ENCODE measurements at regions not wholly inside any gene's neighbourhood (a gene's known extent, or its start where the extent isn't known, plus 50 kb on each side); places are given as distances from the start of the nearest gene placed in this dataset.

DNA sequence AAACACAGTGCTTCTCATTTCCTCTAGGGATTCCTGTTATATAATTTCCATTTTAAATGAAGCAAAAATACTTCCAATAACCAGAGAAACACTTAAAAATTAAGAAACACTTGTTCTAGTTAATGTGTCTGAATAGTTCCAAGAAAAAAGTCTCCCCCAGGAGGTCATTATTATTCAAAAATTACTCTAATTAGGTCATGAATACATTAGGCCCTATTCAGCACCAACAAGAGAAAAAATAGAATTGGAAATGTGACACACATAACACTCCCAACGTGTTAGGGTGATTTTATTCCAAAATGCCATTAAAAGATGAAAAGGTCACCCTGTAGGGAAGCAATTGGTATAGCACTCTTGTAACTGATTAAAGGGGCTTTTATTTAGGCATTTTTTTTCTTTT, 382.1 kb downstream of the TUSC7 start:
- no peak for DNase-seq

GRCh38 chr3:117096549-117096948, 387.0 kb downstream of the TUSC7 start:
- DNase-seq, result no peak

DNA sequence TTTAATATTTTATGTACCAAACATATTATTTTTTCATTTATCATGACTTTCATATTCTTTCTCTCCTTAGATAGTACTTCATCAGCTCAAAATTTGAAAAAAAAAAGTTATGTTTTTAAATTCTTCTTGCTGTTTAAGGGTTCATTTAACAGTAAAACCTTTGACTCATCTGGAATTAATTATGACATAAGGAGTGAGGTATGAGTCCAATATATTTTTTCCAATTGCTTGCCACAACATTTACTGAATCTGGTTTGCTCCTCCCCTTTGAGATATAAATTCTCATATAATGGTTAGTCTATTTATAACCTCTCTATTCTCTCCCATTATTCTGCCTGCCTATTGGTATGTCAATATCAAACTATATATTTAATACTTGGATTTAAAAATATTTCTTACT, 387.8 kb downstream of the TUSC7 start:
- DNase-seq, result no peak

GRCh38 chr3:117101697-117102096, 392.1 kb downstream of the TUSC7 start:
- no peak for DNase-seq

DNA sequence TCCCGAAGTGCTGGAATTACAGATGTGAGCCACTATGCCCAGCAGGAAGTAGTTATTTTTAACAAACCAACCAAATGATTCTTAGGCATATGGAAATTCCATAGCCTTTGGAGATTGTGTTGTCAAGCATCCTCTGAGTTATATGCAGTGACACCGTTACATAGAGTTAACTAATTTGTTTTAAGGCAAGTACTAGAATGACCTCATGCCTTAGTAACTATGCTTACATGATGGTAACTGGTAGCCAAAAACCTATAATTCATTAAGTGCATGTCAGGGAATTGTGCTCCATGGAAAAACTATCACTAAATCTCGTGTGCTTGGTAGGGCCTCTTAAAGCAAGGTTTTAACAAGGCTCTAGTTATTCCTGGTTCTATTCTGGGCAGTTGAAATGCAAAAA, 392.8 kb downstream of the TUSC7 start:
- DNase-seq, result no peak

GRCh38 chr3:117103675-117104074, 394.1 kb downstream of the TUSC7 start:
- no peak for DNase-seq

GRCh38 chr3:117104381-117104780, 394.8 kb downstream of the TUSC7 start:
- no peak for DNase-seq

DNA sequence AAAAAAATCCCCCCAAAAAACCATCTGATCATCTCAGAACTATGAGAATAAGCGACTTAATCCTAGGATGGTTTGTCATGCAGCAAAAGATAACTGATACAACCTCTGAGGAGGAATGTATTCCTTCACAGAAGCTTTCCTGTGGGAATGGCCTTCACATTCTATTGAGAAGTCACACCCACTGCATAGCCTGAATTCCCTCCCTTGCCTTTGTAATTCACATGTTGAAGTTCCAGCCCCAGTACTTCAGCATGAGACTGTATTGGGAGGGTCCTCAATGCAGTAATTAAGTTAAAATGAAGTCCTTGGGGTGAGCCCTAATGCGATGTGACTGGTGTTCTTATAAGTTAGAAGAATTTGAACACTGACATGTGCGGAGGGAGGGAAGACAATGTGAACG, 395.2 kb downstream of the TUSC7 start:
- DNase-seq, result no peak

GRCh38 chr3:117105686-117106085, 396.1 kb downstream of the TUSC7 start:
- no peak for DNase-seq

DNA sequence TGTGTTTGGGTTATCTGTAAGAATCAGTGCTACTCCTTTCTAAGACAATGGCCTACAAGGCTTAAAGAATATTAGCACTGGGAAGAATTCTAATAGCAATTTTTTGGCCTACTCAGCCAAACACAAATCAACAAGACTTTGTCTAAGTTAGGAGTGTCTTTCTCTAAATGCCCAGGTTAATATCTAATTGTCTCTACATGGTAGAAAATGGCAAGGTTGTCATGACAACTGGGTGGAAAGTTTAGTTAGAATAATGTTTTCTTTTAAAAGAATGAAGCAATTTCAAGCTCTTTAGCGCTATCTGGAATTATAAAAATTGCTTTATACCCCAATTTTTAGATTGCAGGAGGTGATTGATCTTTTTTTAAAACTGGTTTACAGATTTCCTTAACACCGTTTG, 396.8 kb downstream of the TUSC7 start:
- DNase-seq, result no peak

DNA sequence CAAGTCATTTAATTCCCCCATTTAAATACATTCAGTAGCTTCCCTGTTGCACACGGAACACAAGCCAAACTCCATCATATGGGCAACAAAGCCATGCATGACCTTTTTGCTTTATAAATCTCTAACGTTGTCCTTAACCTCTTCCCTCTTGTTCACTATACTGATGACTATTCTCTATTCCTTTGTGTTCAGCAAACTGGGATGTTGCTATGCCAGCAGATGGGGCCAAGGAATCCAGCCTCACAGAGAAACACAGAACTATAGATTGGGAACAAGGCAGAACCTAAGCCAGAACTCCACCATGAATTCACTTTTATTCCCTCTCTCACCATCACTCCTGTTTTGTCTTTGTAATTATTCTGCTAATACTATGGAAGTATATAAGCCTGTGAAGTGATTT, 398.4 kb downstream of the TUSC7 start:
- no peak for DNase-seq

DNA sequence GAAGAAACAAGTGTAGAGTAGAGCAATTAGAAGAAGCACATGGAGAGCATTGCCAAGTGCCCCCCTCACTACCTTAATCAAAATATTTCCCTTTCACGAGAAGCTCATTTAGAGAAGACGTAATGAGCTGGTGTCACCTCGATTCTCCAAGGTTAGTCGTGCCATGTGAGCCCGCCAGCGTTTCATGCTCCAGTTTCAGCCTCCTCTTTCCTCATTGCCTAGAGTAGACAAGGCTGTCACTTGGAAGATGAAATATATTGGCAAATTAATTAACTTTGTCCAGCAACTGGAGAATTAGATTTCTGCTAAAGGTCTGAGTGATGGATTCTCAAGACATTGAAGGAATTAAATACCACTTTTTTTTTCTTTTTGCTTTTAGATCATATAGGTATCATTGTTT, 399.6 kb downstream of the TUSC7 start:
- DNase-seq, result no peak

DNA sequence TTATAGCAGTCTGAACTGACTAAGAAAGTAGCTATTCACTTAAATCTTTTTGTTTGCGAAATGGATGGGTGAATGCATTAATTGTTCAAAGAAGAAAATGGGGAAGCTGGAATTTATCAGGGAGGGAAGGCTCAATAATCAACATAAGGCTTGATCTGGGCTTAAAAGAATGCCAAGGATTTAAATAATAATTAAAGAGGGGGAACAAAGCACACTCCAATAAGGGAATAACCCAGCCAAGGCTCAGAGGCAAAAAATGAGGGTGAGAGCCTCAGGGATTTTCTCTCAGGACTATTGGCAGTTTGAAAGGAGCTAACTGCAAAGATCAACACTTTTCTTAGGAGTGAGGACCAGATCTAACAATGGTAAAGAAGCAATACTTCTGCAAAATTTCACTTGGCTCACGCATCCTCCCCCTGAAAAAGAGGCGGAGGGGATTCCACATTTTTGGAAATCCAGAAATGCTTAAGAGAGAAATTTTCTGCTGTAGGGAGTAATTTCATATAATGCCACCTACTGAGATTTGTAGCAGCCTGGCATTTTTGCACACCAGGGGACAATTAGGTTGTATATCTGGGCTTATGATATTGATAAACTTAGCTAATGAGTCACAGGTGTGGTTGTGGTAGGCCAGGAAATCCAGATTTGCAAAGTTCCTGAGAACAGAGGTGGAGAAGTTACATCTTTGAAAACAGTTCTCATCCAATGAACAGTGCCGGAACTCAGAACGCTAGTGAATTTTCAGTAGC, 405.1 kb downstream of the TUSC7 start:
- no peak for DNase-seq

GRCh38 chr3:117117188-117117936, 407.8 kb downstream of the TUSC7 start:
- DNase-seq, result no peak

DNA sequence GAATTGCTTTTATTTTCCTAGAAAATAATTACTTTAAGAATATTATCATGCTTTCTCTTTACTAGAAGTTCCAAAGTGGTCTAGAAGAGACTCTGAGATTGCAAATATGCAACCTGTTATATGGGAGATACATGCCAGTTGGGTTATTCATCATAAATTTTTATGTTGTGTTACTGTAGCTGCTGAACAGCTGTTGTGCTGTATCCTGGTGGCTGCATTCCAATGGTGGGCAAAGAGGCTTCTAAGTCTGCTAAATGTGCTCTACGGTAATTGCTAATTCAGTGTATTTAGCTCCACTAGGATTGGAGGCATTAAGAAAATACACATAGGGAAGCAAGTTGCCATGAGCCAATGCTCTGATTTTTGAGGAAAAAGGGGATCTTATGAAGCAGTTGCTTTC, 409.0 kb downstream of the TUSC7 start:
- DNase-seq, result no peak

DNA sequence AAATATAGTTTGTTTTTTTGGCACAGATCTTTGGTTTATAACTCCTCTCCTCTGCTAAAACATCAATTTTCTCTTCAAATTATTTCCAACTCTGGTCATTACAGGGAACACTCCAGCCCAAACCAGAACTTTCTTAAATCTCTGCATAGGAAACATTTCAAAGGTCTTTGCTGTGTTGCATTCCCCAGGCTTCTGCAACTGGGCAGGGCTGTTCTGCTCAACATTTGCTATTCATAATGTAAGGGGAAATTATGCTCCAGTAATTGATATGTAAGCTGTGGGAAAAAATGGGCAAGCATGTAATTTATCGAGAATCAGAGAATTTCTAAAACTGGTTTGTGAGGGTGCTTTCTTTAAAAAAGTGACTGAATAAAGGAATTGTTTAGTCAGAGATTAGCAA, 410.4 kb downstream of the TUSC7 start:
- no peak for DNase-seq

DNA sequence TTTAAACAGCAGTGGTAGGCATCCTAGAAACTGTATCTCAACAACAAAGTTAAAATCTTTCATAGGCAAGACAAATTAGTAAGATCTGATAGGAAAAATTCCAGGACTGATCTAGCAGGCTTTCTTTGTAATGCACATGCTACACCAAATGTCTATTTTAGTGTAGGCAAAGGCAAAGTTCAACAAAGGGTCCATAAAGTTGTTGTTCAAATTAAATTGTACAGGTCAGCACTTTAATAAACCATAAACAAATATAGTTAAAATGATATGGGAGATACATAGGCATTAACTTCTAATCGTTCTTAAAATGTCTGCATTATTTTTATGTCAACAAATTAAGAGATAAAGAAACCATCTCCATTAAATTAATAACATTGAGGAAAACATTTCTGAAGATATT, 413.0 kb downstream of the TUSC7 start:
- DNase-seq, result no peak

DNA sequence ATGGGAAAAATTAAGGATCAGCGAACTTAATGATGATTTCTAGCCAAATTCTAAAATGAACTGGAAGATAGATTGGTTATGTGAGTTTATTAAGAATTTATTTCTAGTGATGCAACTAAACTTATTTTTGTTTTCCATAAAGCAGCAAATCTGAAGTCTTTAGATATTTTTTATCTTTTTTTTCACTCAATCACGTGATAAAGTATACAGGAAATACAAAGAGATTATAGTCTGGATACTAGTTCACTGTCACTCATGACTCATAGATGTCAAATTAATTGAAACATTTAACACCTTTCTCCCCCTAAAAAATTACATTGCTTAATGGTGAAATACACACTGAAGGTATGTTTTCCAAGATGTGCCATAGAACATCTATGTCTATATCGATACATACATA, 416.9 kb downstream of the TUSC7 start:
- DNase-seq, result no peak

DNA sequence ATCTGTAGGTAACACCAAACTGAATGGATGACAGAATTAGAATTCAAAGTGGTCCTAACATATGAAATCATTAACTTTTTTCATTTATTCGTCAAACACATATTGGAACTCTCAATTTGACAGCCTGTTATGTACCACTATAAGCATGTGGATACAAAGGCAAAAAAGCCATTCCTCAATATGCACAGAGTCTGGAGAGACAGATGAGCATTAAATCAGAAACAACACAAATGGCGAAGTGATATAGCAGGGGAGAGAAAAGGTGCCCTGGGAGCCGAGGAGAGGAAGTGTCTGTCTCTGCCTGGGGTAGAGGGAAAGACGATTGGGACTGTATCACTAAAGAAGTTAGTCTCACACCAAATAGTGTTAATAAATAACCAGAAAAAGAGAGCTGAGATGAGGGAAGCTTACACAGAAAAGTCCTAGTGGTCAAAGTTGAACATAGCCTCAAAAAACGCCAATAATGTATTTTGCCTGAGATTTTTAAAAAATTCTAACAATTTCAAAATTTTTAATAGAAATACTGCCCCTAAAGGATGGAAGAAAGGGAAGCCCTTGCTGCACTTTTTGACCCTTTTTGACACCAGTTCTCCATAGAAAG, 417.5 kb downstream of the TUSC7 start:
- no peak for DNase-seq

DNA sequence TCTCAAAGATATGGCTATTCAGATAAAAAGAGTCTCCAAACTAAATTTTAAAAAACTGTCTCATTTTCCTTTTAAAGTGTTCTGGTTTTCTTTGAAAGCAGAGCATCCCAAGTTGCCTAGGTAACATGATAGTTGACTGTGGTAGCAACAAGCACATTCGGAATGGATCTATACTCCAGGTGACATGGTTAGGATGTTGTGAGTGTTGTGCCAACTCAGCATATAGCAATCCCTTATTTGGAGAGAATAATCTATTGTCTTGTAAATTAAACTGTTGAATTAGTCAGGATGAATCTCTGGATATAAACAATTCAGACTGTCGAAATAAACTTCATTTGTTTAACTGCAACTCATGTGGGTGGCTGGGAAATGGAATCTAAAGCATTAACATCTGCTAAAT, 418.6 kb downstream of the TUSC7 start:
- DNase-seq, result peak; percentile 4

DNA sequence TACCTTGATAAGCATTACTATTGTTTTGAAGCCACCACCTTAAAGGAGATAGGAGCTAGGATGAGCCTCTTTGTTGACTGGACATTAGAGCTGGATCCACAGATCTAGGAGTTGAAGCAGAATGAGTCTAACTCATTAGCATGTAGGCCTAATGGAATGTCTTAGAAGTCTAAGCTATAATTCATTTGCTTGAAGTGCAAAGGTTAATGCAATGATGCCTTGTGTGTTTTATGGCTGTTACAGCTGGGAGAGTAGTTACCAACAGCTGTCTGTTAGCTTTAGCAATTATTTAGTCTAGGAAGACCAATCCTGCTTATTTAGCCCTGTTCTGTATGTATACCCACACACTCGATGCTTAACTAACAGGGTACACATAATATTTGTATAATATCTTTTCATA, 419.3 kb downstream of the TUSC7 start:
- no peak for DNase-seq

DNA sequence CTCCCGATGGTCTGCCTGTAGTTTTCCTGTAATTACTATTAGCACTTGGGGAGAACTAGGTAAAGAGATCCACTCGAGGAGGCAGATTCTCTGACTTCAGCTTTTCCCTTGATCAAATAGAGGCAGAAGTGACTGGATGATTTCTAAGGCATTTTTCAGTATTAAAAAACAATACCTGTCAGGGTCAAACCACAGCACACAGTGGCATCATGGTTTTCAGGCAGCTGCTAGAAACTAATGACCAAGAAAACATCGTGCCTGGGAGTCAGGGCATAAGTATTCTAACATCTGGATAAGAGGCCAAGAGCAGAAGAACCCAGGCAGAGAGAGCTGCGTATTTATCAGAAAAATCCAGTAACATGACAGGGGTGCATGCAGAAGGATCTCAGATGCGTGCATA, 419.9 kb downstream of the TUSC7 start:
- DNase-seq, result no peak

DNA sequence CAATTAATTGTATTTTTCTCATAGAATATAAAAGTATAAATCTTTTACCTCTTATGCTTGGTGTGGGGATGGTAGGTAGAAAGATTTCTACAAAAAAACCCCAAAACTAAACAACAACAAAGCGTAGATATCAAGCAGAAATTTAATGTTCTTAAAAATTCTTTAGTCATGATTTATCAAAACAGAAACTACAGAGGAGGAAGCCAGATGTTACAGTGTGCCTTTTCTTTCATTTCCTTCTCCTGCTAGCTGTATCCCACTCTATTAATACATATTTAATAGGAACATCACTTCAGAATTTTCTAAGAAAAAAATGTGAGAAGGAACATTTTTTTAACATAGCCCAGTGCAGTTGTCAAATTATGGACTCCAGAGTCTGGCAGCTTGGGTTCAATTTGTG, 420.6 kb downstream of the TUSC7 start:
- DNase-seq, result no peak

- no peak for DNase-seq
These were observed 421.7 kb downstream of the TUSC7 start for GRCh38 chr3:117131259-117131658.
